ENCODE measurements at regions not wholly inside any gene's neighbourhood (a gene's known extent, or its start where the extent isn't known, plus 50 kb on each side); places are given as distances from the start of the nearest gene placed in this dataset.

DNA sequence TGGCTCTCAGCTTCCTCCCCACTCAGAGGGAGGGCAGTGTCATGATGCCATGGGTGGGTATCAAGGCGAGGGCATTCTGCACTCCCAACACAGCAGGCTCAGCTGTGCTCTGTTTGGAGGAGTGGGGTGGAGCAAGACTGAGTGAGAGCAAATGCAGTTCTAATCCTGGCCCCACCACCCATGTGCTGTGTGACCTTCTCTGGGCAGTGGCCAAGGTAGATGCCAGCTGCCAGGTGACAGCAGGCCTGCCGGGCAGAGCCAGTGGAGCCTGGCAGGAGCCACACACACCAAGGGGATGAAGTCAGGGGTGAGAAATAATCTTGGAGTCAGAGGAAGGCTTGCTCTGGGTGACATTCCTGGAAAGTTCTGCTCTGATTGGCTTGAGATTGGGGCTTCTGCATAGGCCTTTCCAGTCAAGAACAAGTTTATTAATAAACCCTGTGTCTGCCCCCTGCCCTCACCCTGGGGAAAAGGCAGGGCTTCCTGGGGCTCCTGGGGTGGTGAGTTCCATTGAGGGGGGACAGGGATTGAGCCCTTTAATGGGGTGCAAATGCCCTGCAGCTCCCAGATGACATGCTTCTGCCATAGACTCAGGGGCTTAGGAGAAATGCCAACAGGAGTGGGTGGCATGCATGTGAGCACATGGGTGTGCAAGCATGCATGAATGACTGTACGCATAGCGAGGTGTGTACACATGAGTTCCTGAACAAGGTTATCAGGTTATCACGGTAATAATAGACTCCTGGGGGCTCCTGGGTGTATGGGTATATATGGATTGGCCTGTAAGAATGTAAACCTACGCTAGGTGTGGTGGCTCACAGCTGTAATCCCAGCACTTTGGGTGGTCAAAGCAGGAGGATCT is 134.2 kb downstream of the MRPL14 start:
- WGBS, 4 donors, result 75 to 84% (median 82%) methylated on average over 5 to 6 of the region's 6 CpGs
- DNase-seq, result peak in 3 of 7 donors; percentile 3 to 46 (median 42)
- Histone ChIP-seq H3K36me3 (replicated peaks in 1 of 2) (no peaks in the 10 kb centered on the region), H3K27me3 (no peaks in the 10 kb centered on the region), H3K9me3 (replicated peaks in 1 of 3) (no peaks in the 10 kb centered on the region), H3K4me3 (no peak overlapping the region), H3K4me1 (replicated peaks in 1 of 2) (peaks cover 0 to 6% of the 10 kb centered on the region in 2 donors), H3K27ac (no peak overlapping the region)
- TF ChIP-seq, protein P1, sequence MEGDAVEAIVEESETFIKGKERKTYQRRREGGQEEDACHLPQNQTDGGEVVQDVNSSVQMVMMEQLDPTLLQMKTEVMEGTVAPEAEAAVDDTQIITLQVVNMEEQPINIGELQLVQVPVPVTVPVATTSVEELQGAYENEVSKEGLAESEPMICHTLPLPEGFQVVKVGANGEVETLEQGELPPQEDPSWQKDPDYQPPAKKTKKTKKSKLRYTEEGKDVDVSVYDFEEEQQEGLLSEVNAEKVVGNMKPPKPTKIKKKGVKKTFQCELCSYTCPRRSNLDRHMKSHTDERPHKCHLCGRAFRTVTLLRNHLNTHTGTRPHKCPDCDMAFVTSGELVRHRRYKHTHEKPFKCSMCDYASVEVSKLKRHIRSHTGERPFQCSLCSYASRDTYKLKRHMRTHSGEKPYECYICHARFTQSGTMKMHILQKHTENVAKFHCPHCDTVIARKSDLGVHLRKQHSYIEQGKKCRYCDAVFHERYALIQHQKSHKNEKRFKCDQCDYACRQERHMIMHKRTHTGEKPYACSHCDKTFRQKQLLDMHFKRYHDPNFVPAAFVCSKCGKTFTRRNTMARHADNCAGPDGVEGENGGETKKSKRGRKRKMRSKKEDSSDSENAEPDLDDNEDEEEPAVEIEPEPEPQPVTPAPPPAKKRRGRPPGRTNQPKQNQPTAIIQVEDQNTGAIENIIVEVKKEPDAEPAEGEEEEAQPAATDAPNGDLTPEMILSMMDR (IDR thresholded peaks at IDR 0.05), result no peak
- TF ChIP-seq POLR2A (IDR thresholded peaks at IDR 0.05), result no peak
- intact Hi-C loops (cut with DNase I), result no loop called here

DNA sequence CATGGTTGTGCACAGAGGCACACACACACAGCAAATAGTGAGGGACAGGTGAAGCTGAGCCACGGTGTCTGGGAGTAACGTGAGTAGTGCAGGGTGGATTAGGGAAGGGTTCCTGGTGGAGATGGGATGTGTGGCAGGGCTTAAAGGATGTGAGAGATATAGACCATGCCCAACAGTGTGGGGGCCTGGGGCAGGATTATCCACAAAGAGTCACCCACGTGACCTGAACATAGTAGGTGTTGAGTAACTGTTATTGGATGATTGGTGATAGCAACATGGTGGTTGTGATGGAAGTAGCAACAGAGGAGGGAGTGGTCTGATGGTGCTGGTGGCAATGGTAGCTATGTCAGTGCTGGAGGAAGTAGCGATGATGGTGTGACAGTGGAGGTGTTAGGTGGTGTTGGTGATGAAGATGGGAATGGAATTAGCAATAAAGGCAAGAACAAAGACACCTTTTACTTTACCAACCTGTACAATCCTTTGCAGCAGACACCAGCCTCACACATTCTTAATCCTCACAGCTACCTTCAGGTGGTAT is 135.1 kb downstream of the MRPL14 start:
- TF ChIP-seq, protein P1 (IDR thresholded peaks at IDR 0.05), result no peak
- no peak for TF ChIP-seq POLR2A (IDR thresholded peaks at IDR 0.05)
- Histone ChIP-seq H3K4me3 (no peak overlapping the region), H3K27ac (no peak overlapping the region), H3K36me3 (replicated peaks in 1 of 2) (no peaks in the 10 kb centered on the region), H3K9me3 (replicated peaks in 1 of 3) (no peaks in the 10 kb centered on the region), H3K4me1 (replicated peaks in 1 of 2) (peaks cover 0 to 6% of the 10 kb centered on the region in 2 donors), H3K27me3 (no peaks in the 10 kb centered on the region)
- no peak for DNase-seq
- 89 to 95% (median 93%) methylated on average over 4 of the region's 4 CpGs for WGBS, 4 donors
- intact Hi-C loops (cut with DNase I), result no loop called here

DNA sequence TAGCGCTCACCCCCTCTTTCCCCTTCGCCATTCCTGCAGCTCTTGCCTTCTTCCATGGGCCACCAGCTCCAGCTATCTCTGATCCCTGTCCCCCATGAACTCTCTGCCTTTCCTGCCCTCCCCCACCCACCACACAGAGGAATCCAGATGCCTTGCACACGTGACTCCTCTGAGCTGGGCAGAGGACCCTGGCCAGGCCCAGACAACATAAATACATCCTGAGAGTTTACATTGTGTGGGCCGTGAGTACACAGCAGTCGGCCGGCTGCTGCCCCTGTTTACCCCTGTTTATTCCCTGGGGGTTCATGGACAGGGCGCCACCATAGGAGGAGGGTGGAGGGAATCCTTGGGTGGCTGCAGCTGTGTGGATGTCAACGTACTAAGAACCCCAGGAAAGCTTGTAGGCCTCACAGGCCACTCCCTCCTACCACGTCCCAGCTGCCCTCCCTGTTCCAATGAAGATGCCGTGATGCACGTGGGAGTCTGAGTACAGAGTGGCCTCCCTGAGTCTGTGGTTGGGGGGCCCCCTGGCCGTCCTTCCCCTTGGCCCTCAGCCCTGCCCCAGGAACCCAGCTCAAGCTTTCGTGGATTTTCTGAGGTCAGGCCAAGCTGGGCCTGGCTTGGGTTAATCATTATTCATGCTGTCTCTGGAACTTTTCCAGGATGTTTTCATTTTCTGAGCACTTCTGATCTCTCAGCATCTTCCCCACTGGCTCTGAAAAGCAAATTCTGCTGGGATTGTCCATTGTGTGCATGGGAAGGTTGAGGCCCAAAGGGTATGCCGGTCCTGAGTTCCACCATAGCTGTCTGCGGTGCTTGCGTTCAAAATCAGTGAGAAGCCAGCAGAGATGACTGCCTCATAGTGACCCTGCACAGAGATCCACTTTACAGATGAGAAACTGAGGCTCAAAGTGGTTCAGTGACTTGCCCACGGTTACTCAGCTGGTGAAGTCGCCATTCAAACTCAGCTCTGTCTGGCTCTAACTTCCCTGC is 136.3 kb downstream of the MRPL14 start:
- Histone ChIP-seq H3K27ac (no peak overlapping the region), H3K9me3 (replicated peaks in 1 of 3) (no peaks in the 10 kb centered on the region), H3K4me3 (no peak overlapping the region), H3K27me3 (no peaks in the 10 kb centered on the region), H3K4me1 (replicated peaks in 1 of 2) (peaks cover 0 to 6% of the 10 kb centered on the region in 2 donors), H3K36me3 (replicated peaks in 1 of 2) (no peaks in the 10 kb centered on the region)
- peak in 1 of 7 donors; percentile 30 for DNase-seq
- TF ChIP-seq POLR2A (IDR thresholded peaks at IDR 0.05), result no peak
- TF ChIP-seq, protein P1 (IDR thresholded peaks at IDR 0.05), result no peak
- 65 to 76% (median 74%) methylated on average over 16 to 18 of the region's 18 CpGs for WGBS, 4 donors
- intact Hi-C loops (cut with DNase I), result no loop called here

DNA sequence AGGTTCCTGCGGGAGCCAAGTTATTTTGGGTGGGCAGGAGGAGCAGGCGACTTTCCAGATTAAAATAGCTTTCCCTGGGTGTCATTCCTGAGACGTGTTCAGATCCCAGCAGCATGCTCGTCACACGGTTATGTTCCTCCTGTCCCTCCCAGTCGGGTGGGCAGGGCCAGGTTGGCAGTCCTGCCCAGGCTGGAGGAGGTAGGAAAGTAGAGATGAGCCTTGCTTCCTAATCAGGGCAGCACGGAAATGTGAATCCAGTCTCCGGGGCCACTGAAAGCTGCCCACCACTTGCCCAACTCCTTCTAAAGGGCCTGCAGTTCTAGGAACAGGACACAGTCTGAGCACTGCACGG is 137.0 kb downstream of the MRPL14 start:
- no peak for DNase-seq
- Histone ChIP-seq H3K27me3 (no peaks in the 10 kb centered on the region), H3K27ac (no peak overlapping the region), H3K36me3 (replicated peaks in 1 of 2) (no peaks in the 10 kb centered on the region), H3K4me1 (replicated peaks in 1 of 2) (peaks cover 0 to 6% of the 10 kb centered on the region in 2 donors), H3K4me3 (no peak overlapping the region), H3K9me3 (replicated peaks in 1 of 3) (no peaks in the 10 kb centered on the region)
- TF ChIP-seq POLR2A (IDR thresholded peaks at IDR 0.05), result no peak
- TF ChIP-seq, protein P1 (IDR thresholded peaks at IDR 0.05), result no peak
- intact Hi-C loops (cut with DNase I), result no loop called here
- 78 to 90% (median 80%) methylated on average over 4 to 9 of the region's 9 CpGs for WGBS, 4 donors
